Stomach (tissue), 4 donors: ENCODE measurements at regions not wholly inside any gene's neighbourhood (a gene's known extent, or its start where the extent isn't known, plus 50 kb on each side); places are given as distances from the start of the nearest gene placed in this dataset.

Source experiments
- EP300 ChIP-seq: sonication (generic); formaldehyde crosslinking; IDR thresholded peaks from one replicate; pipeline ENCODE4 v1.6.1; 2017; ENCODE audit warnings: antibody characterized with exemption
- POLR2A ChIP-seq, 4 donors: fragments of 450-650 bp; IDR thresholded peaks; one replicate each; pipeline ENCODE4 v1.6.1; 2016; ENCODE audit warnings: antibody characterized with exemption in 4 of 4, control low read depth in 2 of 4, mild to moderate bottlenecking in 1 of 4, moderate library complexity in 1 of 4

DNA sequence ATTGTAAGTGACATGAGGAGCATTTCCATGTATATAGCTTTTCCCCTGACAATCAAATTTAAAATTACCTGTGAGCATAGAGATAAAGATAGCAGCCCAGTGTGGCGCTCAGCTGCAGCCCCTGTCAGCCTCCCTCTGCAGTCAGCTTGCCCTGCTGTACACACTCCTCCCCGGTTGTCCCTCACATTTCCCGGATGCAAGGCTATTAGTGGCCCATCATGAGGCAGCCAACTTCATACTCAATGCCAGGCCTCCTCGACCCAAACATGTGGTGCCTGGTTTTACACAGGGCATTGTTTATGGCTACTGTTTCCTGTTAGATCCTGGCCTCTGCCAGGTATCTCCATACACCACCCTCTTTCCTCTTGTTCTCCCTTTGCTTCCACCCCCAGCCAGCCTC, 116.1 kb upstream of the SH3BP4 start:
- no peak for TF ChIP-seq EP300
- no peak for TF ChIP-seq POLR2A (IDR thresholded peaks at IDR 0.05)
